B cell (primary cell): ENCODE measurements at regions not wholly inside any gene's neighbourhood (a gene's known extent, or its start where the extent isn't known, plus 50 kb on each side); places are given as distances from the start of the nearest gene placed in this dataset.

ENCODE experiments used
- ATAC-seq: fragments of 200-7000 bp; cut with Tn5 transposase; one replicate; pipeline ENCODE4 v1.10.0; 2021; ENCODE audit warnings: low read depth, mild to moderate bottlenecking, moderate number of reproducible peaks, moderate library complexity
- CTCF ChIA-PET: fragments of 350-600 bp; sonication (Branson Sonifier 250); formaldehyde crosslinking; loops from one replicate; lab custom pipeline; 2021; ENCODE audit warnings: antibody characterized with exemption, inconsistent platforms; lab: Charles Lee
- POLR2A ChIA-PET: fragments of 350-600 bp; sonication (Branson Sonifier 250); formaldehyde crosslinking; loops from one replicate; lab custom pipeline; 2021; ENCODE audit warnings: antibody characterized with exemption; lab: Charles Lee
- DNase-seq: peaks from one replicate; pipeline ENCODE4 v3.0.0; 2013
- H2AFZ ChIP-seq: 2 replicates; pipeline ENCODE4 v1.6.1; 2012; ENCODE audit warnings: mild to moderate bottlenecking, low read depth, low read length; ENCODE audit not compliant: insufficient read depth, poor library complexity, severe bottlenecking
- H3K27ac ChIP-seq, 2 donors: 1 replicate in 1 of 2; 2 replicates in 1 of 2; pipeline ENCODE4 v1.5.1; 2012 to 2013; ENCODE audit warnings: low read length in 2 of 2, mild to moderate bottlenecking in 2 of 2, moderate library complexity in 1 of 2
- H3K27me3 ChIP-seq, 4 experiments: fragments of 200-600 bp in 1 of 4; sonication (generic) in 1 of 4; replicated peaks in 1 of 4; 1 replicate in 2 of 4; 2 replicates in 2 of 4; pipeline versions ENCODE4 v1.6.1 to v1.7.0; 2013 to 2016; ENCODE audit warnings: low read length in 3 of 4, mild to moderate bottlenecking in 2 of 4, mixed read lengths in 1 of 4, moderate library complexity in 1 of 4; ENCODE audit not compliant: insufficient read depth in 4 of 4, control insufficient read depth in 3 of 4; ENCODE audit errors: control extremely low read depth in 1 of 4
- H3K36me3 ChIP-seq, 2 experiments: replicated peaks in 1 of 2; 1 replicate in 1 of 2; 2 replicates in 1 of 2; pipeline versions ENCODE4 v1.6.1 to v1.7.1; 2013; ENCODE audit warnings: low read length in 1 of 2; ENCODE audit not compliant: insufficient read depth in 2 of 2, control insufficient read depth in 1 of 2; ENCODE audit errors: control extremely low read depth in 1 of 2, extremely low read depth in 1 of 2
- H3K4me1 ChIP-seq, 2 donors: fragments of 200-600 bp in 1 of 2; sonication (generic) in 1 of 2; 1 replicate in 1 of 2; 2 replicates in 1 of 2; pipeline versions ENCODE4 v1.5.1 to v1.6.1; 2013 to 2017; ENCODE audit warnings: low read length in 2 of 2; ENCODE audit not compliant: control insufficient read depth in 2 of 2, insufficient read depth in 2 of 2
- H3K4me2 ChIP-seq: replicated peaks from 2 replicates; pipeline ENCODE3; 2012; ENCODE audit warnings: mild to moderate bottlenecking, low read depth, low read length; ENCODE audit not compliant: poor library complexity, severe bottlenecking
- H3K4me3 ChIP-seq, 5 experiments: fragments of 200-600 bp in 1 of 5; sonication (generic) in 1 of 5; 1 replicate in 3 of 5; 2 replicates in 2 of 5; pipeline versions ENCODE4 v1.5.1 to v1.7.0; 2011 to 2016; ENCODE audit warnings: low read length in 4 of 5, mild to moderate bottlenecking in 4 of 5, low read depth in 2 of 5, control low read depth in 1 of 5, moderate library complexity in 1 of 5; ENCODE audit not compliant: insufficient read depth in 1 of 5; ENCODE audit errors: control extremely low read depth in 1 of 5, extremely low read depth in 1 of 5
- H3K79me2 ChIP-seq: fragments of 200-600 bp; sonication (generic); one replicate; pipeline ENCODE4 v1.6.0; 2016; ENCODE audit warnings: low read length; ENCODE audit not compliant: control insufficient read depth, insufficient read depth
- H3K9ac ChIP-seq: fragments of 200-600 bp; sonication (generic); 2 replicates; pipeline ENCODE4 v1.6.1; 2017; ENCODE audit warnings: mild to moderate bottlenecking, low read length, moderate library complexity
- H3K9me3 ChIP-seq, 3 donors: one replicate each; pipeline versions ENCODE4 v1.6.1 to v1.7.1; 2013; ENCODE audit warnings: low read length in 2 of 3; ENCODE audit not compliant: control insufficient read depth in 2 of 3, insufficient read depth in 1 of 3; ENCODE audit errors: control extremely low read depth in 1 of 3
- H4K20me1 ChIP-seq: 2 replicates; pipeline ENCODE4 v1.6.0; 2012; ENCODE audit warnings: mild to moderate bottlenecking, low read length; ENCODE audit not compliant: insufficient read depth, control insufficient read depth, poor library complexity, severe bottlenecking
- H3K27ac Mint-ChIP-seq: one replicate; pipeline ENCODE4 v1.8.0; 2021; ENCODE audit warnings: mixed read lengths
- H3K27me3 Mint-ChIP-seq: one replicate; pipeline ENCODE4 v1.8.0; 2021; ENCODE audit warnings: mixed read lengths
- H3K4me1 Mint-ChIP-seq: one replicate; pipeline ENCODE4 v1.8.0; 2021; ENCODE audit warnings: mixed read lengths
- H3K4me3 Mint-ChIP-seq: one replicate; pipeline ENCODE4 v1.8.0; 2021; ENCODE audit warnings: mixed read lengths
- H3K9me3 Mint-ChIP-seq: one replicate; pipeline ENCODE4 v1.8.0; 2022; ENCODE audit warnings: mixed read lengths; ENCODE audit not compliant: insufficient read depth
- CTCF ChIP-seq: fragments of 200-600 bp; IDR thresholded peaks from one replicate; pipeline ENCODE4 v1.8.0; 2022; ENCODE audit warnings: antibody characterized with exemption, mild to moderate bottlenecking
- EZH2 ChIP-seq: IDR thresholded peaks from 2 replicates; pipeline ENCODE4 v1.6.1; 2012; ENCODE audit warnings: borderline replicate concordance, low read depth, mild to moderate bottlenecking, moderate library complexity, low read length; ENCODE audit not compliant: insufficient read depth, poor library complexity, severe bottlenecking
- WGBS: methylation state at CpG from one replicate; pipeline ENCODE4 v1.1.5; 2013; ENCODE audit warnings: missing lambda C conversion rate; ENCODE audit not compliant: insufficient coverage; 5-methylcytosine and 5-hydroxymethylcytosine counted together
- intact Hi-C: fragments of 100-400 bp; cut with micrococcal nuclease; formaldehyde crosslinking; loops from one replicate; pipeline ENCODE4 v1.10.0; 2022

- no peak overlapping the region for H3K4me3 Mint-ChIP-seq
- TF ChIP-seq CTCF (no peak), EZH2 (no peak)
- no peak overlapping the region for H3K4me2 ChIP-seq
- H3K79me2 ChIP-seq = no peaks in the 10 kb centered on the region
- peaks cover 6% of the 10 kb centered on the region for H3K9me3 Mint-ChIP-seq
- H3K27me3 Mint-ChIP-seq = no peaks in the 10 kb centered on the region
- H3K9ac ChIP-seq = no peak overlapping the region
- intact Hi-C loops = no loop called here
- 100% methylated on average over 3 of the region's 7 CpGs for WGBS
- no peaks in the 10 kb centered on the region for H3K36me3 ChIP-seq
- ChIA-PET POLR2A (no interaction called here), CTCF (no interaction called here)
- DNase-seq (no peak), ATAC-seq (no peak)
- H3K27me3 ChIP-seq = no peaks in the 10 kb centered on the region
- no peak overlapping the region for H3K4me3 ChIP-seq
- no peaks in the 10 kb centered on the region for H4K20me1 ChIP-seq
- H2AFZ ChIP-seq = no peak overlapping the region
- peaks cover 0 to 3% (median 0%) of the 10 kb centered on the region in 3 donors for H3K9me3 ChIP-seq
- H3K4me1 ChIP-seq = no peaks in the 10 kb centered on the region
- H3K27ac ChIP-seq = no peak overlapping the region
- no peak overlapping the region for H3K27ac Mint-ChIP-seq
- no peaks in the 10 kb centered on the region for H3K4me1 Mint-ChIP-seq
Observed at GRCh38 chr10:29041616-29042015, 247.3 kb upstream of the LYZL1 start.

- no peak overlapping the region for H3K27ac ChIP-seq
- H3K4me2 ChIP-seq = no peak overlapping the region
- TF ChIP-seq EZH2 (no peak), CTCF (no peak)
- Mint-ChIP-seq H3K4me1 (no peaks in the 10 kb centered on the region), H3K9me3 (no peaks in the 10 kb centered on the region), H3K4me3 (no peak overlapping the region), H3K27me3 (peaks cover 3% of the 10 kb centered on the region), H3K27ac (no peak overlapping the region)
- no peak overlapping the region for H3K4me3 ChIP-seq
- no CpG with 5 or more reads among the region's 1 CpG for WGBS
- H3K4me1 ChIP-seq = no peaks in the 10 kb centered on the region
- ATAC-seq (no peak), DNase-seq (no peak)
- no peaks in the 10 kb centered on the region for H4K20me1 ChIP-seq
- no peaks in the 10 kb centered on the region for H3K79me2 ChIP-seq
- POLR2A ChIA-PET = no interaction called here
- CTCF ChIA-PET = no interaction called here
- intact Hi-C loops = no loop called here
- peaks cover 0 to 1% (median 0%) of the 10 kb centered on the region in 3 donors for H3K9me3 ChIP-seq
- H3K9ac ChIP-seq = no peak overlapping the region
- H3K36me3 ChIP-seq = no peaks in the 10 kb centered on the region
- H2AFZ ChIP-seq = no peak overlapping the region
- no peaks in the 10 kb centered on the region for H3K27me3 ChIP-seq
Observed at GRCh38 chr10:29048506-29048905, 240.4 kb upstream of the LYZL1 start.
